ENCODE measurements at regions not wholly inside any gene's neighbourhood (a gene's known extent, or its start where the extent isn't known, plus 50 kb on each side); places are given as distances from the start of the nearest gene placed in this dataset.

DNA sequence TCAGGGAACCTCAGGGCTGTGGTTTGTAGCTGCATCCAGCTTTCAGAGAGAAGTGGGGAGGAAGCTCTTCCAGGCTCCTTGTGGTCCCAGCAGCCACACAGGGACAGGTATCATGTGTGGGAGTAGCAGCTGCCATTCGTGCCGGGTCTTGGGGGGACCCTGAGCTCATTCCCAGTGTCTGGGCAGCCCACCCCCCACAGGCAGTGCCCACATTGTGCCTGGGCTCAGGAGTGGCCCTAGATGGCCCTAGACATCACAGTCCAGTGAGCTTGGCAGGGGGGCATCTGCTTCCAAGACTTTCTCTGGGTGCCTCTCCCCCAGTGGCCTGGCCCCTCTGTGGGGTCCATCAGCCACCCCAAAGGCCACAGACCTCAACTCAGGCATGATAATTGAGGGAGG is 619.7 kb downstream of the BRD1 start:
- no peak for DNase-seq
- H3K27me3 Mint-ChIP-seq (ENCODE audit: insufficient read depth), result no peaks in the 10 kb centered on the region
- H3K27ac Mint-ChIP-seq, result no peak overlapping the region
- TF ChIP-seq CTCF (IDR thresholded peaks at IDR 0.05), result no peak
- H3K4me3 Mint-ChIP-seq, result no peak overlapping the region
- H3K4me1 Mint-ChIP-seq (ENCODE audit: low read depth), result no peaks in the 10 kb centered on the region
- peaks cover 84% of the 10 kb centered on the region for H3K9me3 Mint-ChIP-seq
- peaks cover 6% of the 10 kb centered on the region for H3K36me3 Mint-ChIP-seq (ENCODE audit: low read depth)

GRCh38 chr22:49207008-49208003 is 620.4 kb downstream of the BRD1 start:
- Mint-ChIP-seq H3K36me3 (ENCODE audit: low read depth) (peaks cover 6% of the 10 kb centered on the region), H3K4me3 (no peak overlapping the region), H3K9me3 (peaks cover 84% of the 10 kb centered on the region), H3K27ac (no peak overlapping the region), H3K27me3 (ENCODE audit: insufficient read depth) (no peaks in the 10 kb centered on the region), H3K4me1 (ENCODE audit: low read depth) (no peaks in the 10 kb centered on the region)
- DNase-seq, result no peak
- no peak for TF ChIP-seq CTCF (IDR thresholded peaks at IDR 0.05)

- Mint-ChIP-seq H3K27me3 (ENCODE audit: insufficient read depth) (no peaks in the 10 kb centered on the region; the same call in 1 of the 2 replicates), H3K9me3 (peaks cover 79% of the 10 kb centered on the region), H3K4me3 (no peak overlapping the region), H3K4me1 (ENCODE audit: low read depth) (no peaks in the 10 kb centered on the region), H3K36me3 (ENCODE audit: low read depth) (peaks cover 6% of the 10 kb centered on the region), H3K27ac (no peak overlapping the region)
- TF ChIP-seq CTCF (IDR thresholded peaks at IDR 0.05), result no peak
- DNase-seq, result no peak
These were observed 621.4 kb downstream of the BRD1 start for GRCh38 chr22:49206281-49206680.

GRCh38 chr22:49205483-49205800 is 622.2 kb downstream of the BRD1 start:
- Mint-ChIP-seq H3K27me3 (ENCODE audit: insufficient read depth) (no peaks in the 10 kb centered on the region; the same call in 1 of the 2 replicates), H3K9me3 (peaks cover 76% of the 10 kb centered on the region), H3K4me3 (no peak overlapping the region), H3K27ac (no peak overlapping the region), H3K4me1 (ENCODE audit: low read depth) (no peaks in the 10 kb centered on the region), H3K36me3 (ENCODE audit: low read depth) (peaks cover 6% of the 10 kb centered on the region)
- TF ChIP-seq CTCF (IDR thresholded peaks at IDR 0.05), result no peak
- DNase-seq, result no peak

- H3K9me3 Mint-ChIP-seq, result peaks cover 79% of the 10 kb centered on the region
- no peaks in the 10 kb centered on the region for H3K4me1 Mint-ChIP-seq (ENCODE audit: low read depth)
- H3K27me3 Mint-ChIP-seq (ENCODE audit: insufficient read depth), result no peaks in the 10 kb centered on the region; the same call in 1 of the 2 replicates
- no peak overlapping the region for H3K4me3 Mint-ChIP-seq
- DNase-seq, result no peak
- no peak for TF ChIP-seq CTCF (IDR thresholded peaks at IDR 0.05)
- H3K36me3 Mint-ChIP-seq (ENCODE audit: low read depth), result peaks cover 6% of the 10 kb centered on the region
- H3K27ac Mint-ChIP-seq, result no peak overlapping the region
These were observed 622.8 kb downstream of the BRD1 start for GRCh38 chr22:49204599-49205482.
